A673 (cell line): ENCODE measurements at regions not wholly inside any gene's neighbourhood (a gene's known extent, or its start where the extent isn't known, plus 50 kb on each side); places are given as distances from the start of the nearest gene placed in this dataset.

Experiments
- BruUV-seq: library from RNA; stranded (reverse); fragments of 400-500 nt; replicated peaks from 2 replicates; lab custom pipeline; 2021; lab: Mats Ljungman, UMichigan
- CTCF ChIA-PET: fragments of 300-600 bp; sonication (Branson Sonifier 250); formaldehyde crosslinking; loops from one replicate; lab custom pipeline; 2022; ENCODE audit warnings: antibody characterized with exemption; lab: Charles Lee
- POLR2A ChIA-PET: fragments of 300-600 bp; sonication (Branson Sonifier 250); formaldehyde crosslinking; loops from one replicate; lab custom pipeline; 2022; ENCODE audit warnings: antibody characterized with exemption; ENCODE audit not compliant: low non-redundant PET; lab: Charles Lee
- DNase-seq: peaks from one replicate; pipeline ENCODE4 v3.0.0-alpha.2; 2015; ENCODE audit warnings: low spot score
- H3K27ac ChIP-seq: fragments of 200-600 bp; sonication (generic); 2 replicates; pipeline ENCODE4 v1.5.1; 2016; ENCODE audit warnings: mixed run types, low read depth, mild to moderate bottlenecking, mixed read lengths, antibody characterized with exemption, low read length; ENCODE audit not compliant: poor library complexity, severe bottlenecking
- H3K27me3 ChIP-seq: fragments of 200-600 bp; sonication (generic); replicated peaks from 2 replicates; pipeline ENCODE4 v1.6.1; 2017; ENCODE audit warnings: mixed run types, low read depth, mild to moderate bottlenecking, mixed read lengths, antibody characterized with exemption, low read length; ENCODE audit not compliant: insufficient read depth, poor library complexity
- H3K36me3 ChIP-seq: fragments of 200-600 bp; sonication (generic); 2 replicates; pipeline ENCODE4 v1.6.1; 2016; ENCODE audit warnings: mixed run types, mild to moderate bottlenecking, mixed read lengths, antibody characterized with exemption, low read length; ENCODE audit not compliant: insufficient read depth, poor library complexity, severe bottlenecking
- H3K4me1 ChIP-seq: fragments of 200-600 bp; sonication (generic); 2 replicates; pipeline ENCODE4 v1.6.1; 2017; ENCODE audit warnings: mixed run types, mild to moderate bottlenecking, mixed read lengths, antibody characterized with exemption, low read length; ENCODE audit not compliant: insufficient read depth, poor library complexity, severe bottlenecking
- H3K4me3 ChIP-seq: fragments of 200-600 bp; sonication (generic); 2 replicates; pipeline ENCODE4 v1.5.1; 2016; ENCODE audit warnings: low read depth, mixed run types, mild to moderate bottlenecking, mixed read lengths, low read length; ENCODE audit not compliant: poor library complexity, severe bottlenecking
- H3K9me3 ChIP-seq: fragments of 200-600 bp; sonication (generic); 2 replicates; pipeline ENCODE4 v1.6.1; 2016; ENCODE audit warnings: mixed run types, low read depth, mild to moderate bottlenecking, mixed read lengths, antibody characterized with exemption, low read length; ENCODE audit not compliant: poor library complexity, severe bottlenecking
- CTCF ChIP-seq: fragments of 300-800, 200-600 bp; sonication (generic); conservative IDR thresholded peaks from 2 replicates; pipeline ENCODE4 v1.5.1; 2017; ENCODE audit warnings: low read depth, mild to moderate bottlenecking, antibody characterized with exemption, low read length, moderate library complexity, mixed read lengths
- EZH2 ChIP-seq: fragments of 200-600 bp; sonication (generic); IDR thresholded peaks from 2 replicates; pipeline ENCODE4 v1.6.1; 2017; ENCODE audit warnings: borderline replicate concordance, low read depth, mild to moderate bottlenecking, mixed read lengths, antibody characterized with exemption, low read length; ENCODE audit not compliant: poor library complexity, severe bottlenecking
- intact Hi-C: fragments of 100-400 bp; cut with micrococcal nuclease; formaldehyde crosslinking; loops from one replicate; pipeline ENCODE4 v1.10.0; 2022; ENCODE audit not compliant: unreplicated experiment

GRCh38 chr9:73270967-73271721 is 119.5 kb downstream of the ANXA1 start:
- peak; percentile 75 for DNase-seq
- Histone ChIP-seq H3K36me3 (no peaks in the 10 kb centered on the region), H3K27ac (no peak overlapping the region), H3K4me1 (no peaks in the 10 kb centered on the region), H3K27me3 (no peaks in the 10 kb centered on the region), H3K4me3 (no peak overlapping the region), H3K9me3 (no peaks in the 10 kb centered on the region)
- TF ChIP-seq CTCF: no peak
- no peak for TF ChIP-seq EZH2
- POLR2A ChIA-PET: no interaction called here
- CTCF ChIA-PET: no interaction called here
- intact Hi-C loops: no loop called here
- no TSS peak for BruUV-seq

- no TSS peak for BruUV-seq
These were observed 128.4 kb downstream of the ANXA1 start for GRCh38 chr9:73280113-73280512.

GRCh38 chr9:73284377-73284776 is 132.7 kb downstream of the ANXA1 start:
- TF ChIP-seq EZH2 (no peak), CTCF (no peak)
- intact Hi-C loops: no loop called here
- H3K4me3 ChIP-seq: no peak overlapping the region
- no peak for DNase-seq
- H3K4me1 ChIP-seq: no peaks in the 10 kb centered on the region
- H3K27me3 ChIP-seq: peaks cover 11% of the 10 kb centered on the region
- H3K36me3 ChIP-seq: no peaks in the 10 kb centered on the region
- CTCF ChIA-PET: no interaction called here
- POLR2A ChIA-PET: no interaction called here
- H3K9me3 ChIP-seq: no peaks in the 10 kb centered on the region
- no TSS peak for BruUV-seq
- H3K27ac ChIP-seq: no peak overlapping the region

More at GRCh38 chr9:73280113-73280512, 128.4 kb downstream of the ANXA1 start:
- intact Hi-C loops: no loop called here
- H3K9me3 ChIP-seq: no peaks in the 10 kb centered on the region
- no peaks in the 10 kb centered on the region for H3K4me1 ChIP-seq
- no peak for TF ChIP-seq EZH2
- no peak for TF ChIP-seq CTCF
- H3K27ac ChIP-seq: no peak overlapping the region
- DNase-seq: no peak
- CTCF ChIA-PET: no interaction called here
- H3K27me3 ChIP-seq: peaks cover 40% of the 10 kb centered on the region
- no peak overlapping the region for H3K4me3 ChIP-seq
- POLR2A ChIA-PET: no interaction called here
- no peaks in the 10 kb centered on the region for H3K36me3 ChIP-seq
